ENCODE measurements at regions not wholly inside any gene's neighbourhood (a gene's known extent, or its start where the extent isn't known, plus 50 kb on each side); places are given as distances from the start of the nearest gene placed in this dataset.

- DNase-seq = no peak
Measured at GRCh38 chr11:90803831-90804230, 581.0 kb upstream of the CHORDC1 start.

- no peak for DNase-seq
Measured at GRCh38 chr11:90803366-90803765, 580.5 kb upstream of the CHORDC1 start.

GRCh38 chr11:90798769-90799168 is 575.9 kb upstream of the CHORDC1 start:
- no peak for DNase-seq

GRCh38 chr11:90795746-90796145 is 572.9 kb upstream of the CHORDC1 start:
- DNase-seq = no peak

- no peak for DNase-seq
Measured at GRCh38 chr11:90788961-90789360, 566.1 kb upstream of the CHORDC1 start.

GRCh38 chr11:90784241-90784814 is 561.5 kb upstream of the CHORDC1 start:
- DNase-seq = no peak

- DNase-seq = no peak
Measured at GRCh38 chr11:90783111-90783510, 560.3 kb upstream of the CHORDC1 start.

GRCh38 chr11:90779098-90779497 is 556.2 kb upstream of the CHORDC1 start:
- no peak for DNase-seq

GRCh38 chr11:90775567-90776165 is 552.8 kb upstream of the CHORDC1 start:
- no peak for DNase-seq

- DNase-seq = no peak
Measured at GRCh38 chr11:90774727-90775566, 552.1 kb upstream of the CHORDC1 start.

- DNase-seq = no peak
Measured at GRCh38 chr11:90770007-90770406, 547.2 kb upstream of the CHORDC1 start.

GRCh38 chr11:90766121-90766520 is 543.3 kb upstream of the CHORDC1 start:
- DNase-seq = no peak

- no peak for DNase-seq
Measured at GRCh38 chr11:90764691-90765090, 541.8 kb upstream of the CHORDC1 start.

GRCh38 chr11:90757849-90758494 is 535.1 kb upstream of the CHORDC1 start:
- DNase-seq = no peak

- no peak for DNase-seq
Measured at GRCh38 chr11:90756617-90757016, 533.8 kb upstream of the CHORDC1 start.

- DNase-seq = no peak
Measured at GRCh38 chr11:90753546-90753945, 530.7 kb upstream of the CHORDC1 start.

GRCh38 chr11:90747057-90747456 is 524.2 kb upstream of the CHORDC1 start:
- no peak for DNase-seq

- DNase-seq = no peak
Measured at GRCh38 chr11:90744169-90744568, 521.3 kb upstream of the CHORDC1 start.

GRCh38 chr11:90738799-90739198 is 516.0 kb upstream of the CHORDC1 start:
- DNase-seq = no peak

GRCh38 chr11:90737444-90738050 is 514.7 kb upstream of the CHORDC1 start:
- DNase-seq = no peak

- DNase-seq = no peak
Measured at GRCh38 chr11:90732486-90732885, 509.6 kb upstream of the CHORDC1 start.

GRCh38 chr11:90723475-90723874 is 500.6 kb upstream of the CHORDC1 start:
- DNase-seq = no peak

GRCh38 chr11:90722552-90723190 is 499.8 kb upstream of the CHORDC1 start:
- no peak for DNase-seq

All from activated naive CD4-positive, alpha-beta T cell treated with anti-CD3 and anti-CD28 coated beads, Interleukin-2, amount 50 U/mL, for 16 hours (primary cell).